Astrocyte of the cerebellum (primary cell): ENCODE measurements at regions not wholly inside any gene's neighbourhood (a gene's known extent, or its start where the extent isn't known, plus 50 kb on each side); places are given as distances from the start of the nearest gene placed in this dataset.

ENCODE experiments used
- DNase-seq: peaks from one replicate; pipeline ENCODE4 v3.0.0-alpha.2; 2011; ENCODE audit warnings: low read depth
- H3K4me3 ChIP-seq: 2 replicates; pipeline ENCODE4 v1.5.1; 2011; ENCODE audit warnings: mild to moderate bottlenecking, low read depth, low read length, moderate library complexity
- in situ Hi-C: cut with HindIII; loops from 2 replicates; pipeline ENCODE4 v1.10.0; 2017; ENCODE audit warnings: low sequenced_read_pairs
- TF ChIP-seq, protein P1 (sequence below): IDR thresholded peaks from 2 replicates; pipeline ENCODE4 v1.5.1; 2012; ENCODE audit warnings: low read length, low read depth, moderate library complexity, mild to moderate bottlenecking; ENCODE audit errors: missing control alignments

DNA sequence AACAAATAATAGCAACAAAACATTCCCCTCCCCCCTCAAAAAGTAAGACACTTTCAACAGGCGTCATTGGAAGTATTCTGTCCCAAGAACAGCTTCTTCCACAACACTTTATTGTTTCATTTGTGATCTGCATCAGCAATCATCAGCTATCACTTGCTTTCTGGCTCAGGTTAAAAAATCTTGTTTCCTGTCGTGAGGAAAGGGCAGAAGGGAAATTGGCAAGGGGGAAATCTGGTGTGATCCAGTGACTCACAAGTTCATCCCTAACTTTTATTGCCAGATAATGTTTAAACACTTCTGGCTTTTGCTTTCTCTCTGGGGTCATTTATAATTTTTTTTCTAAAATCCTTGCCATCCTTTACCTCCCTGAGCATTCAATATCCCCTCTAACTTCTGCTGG lies 247.4 kb upstream of the GIMD1 start:
- no peak overlapping the region for H3K4me3 ChIP-seq
- in situ Hi-C loops: no loop called here
- no peak for DNase-seq
- TF ChIP-seq, protein P1, sequence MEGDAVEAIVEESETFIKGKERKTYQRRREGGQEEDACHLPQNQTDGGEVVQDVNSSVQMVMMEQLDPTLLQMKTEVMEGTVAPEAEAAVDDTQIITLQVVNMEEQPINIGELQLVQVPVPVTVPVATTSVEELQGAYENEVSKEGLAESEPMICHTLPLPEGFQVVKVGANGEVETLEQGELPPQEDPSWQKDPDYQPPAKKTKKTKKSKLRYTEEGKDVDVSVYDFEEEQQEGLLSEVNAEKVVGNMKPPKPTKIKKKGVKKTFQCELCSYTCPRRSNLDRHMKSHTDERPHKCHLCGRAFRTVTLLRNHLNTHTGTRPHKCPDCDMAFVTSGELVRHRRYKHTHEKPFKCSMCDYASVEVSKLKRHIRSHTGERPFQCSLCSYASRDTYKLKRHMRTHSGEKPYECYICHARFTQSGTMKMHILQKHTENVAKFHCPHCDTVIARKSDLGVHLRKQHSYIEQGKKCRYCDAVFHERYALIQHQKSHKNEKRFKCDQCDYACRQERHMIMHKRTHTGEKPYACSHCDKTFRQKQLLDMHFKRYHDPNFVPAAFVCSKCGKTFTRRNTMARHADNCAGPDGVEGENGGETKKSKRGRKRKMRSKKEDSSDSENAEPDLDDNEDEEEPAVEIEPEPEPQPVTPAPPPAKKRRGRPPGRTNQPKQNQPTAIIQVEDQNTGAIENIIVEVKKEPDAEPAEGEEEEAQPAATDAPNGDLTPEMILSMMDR: no peak

DNA sequence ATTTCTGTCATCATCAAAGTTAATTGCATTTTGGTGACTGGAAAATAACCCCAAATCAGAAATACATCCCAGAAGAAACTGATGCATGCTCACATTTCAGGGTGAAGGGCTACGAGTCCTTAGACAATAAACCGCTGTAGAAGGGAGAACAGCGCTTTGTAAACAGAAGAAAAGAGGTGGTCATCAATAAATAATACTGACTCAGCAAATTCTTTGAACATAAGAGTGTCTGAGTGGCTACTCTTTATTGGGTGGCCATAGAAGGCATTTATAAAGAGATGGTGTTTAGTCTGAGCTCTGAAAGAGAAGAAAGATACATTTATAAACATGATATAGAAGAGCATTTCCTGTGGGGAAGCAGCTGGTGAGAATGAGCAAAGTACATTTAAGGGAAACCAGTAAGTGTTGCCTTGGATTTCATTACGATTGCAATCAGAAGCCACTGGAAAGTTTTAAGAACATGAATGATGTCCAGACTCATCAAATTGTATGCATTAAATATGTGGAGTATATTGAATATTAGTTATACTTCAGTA lies 246.9 kb upstream of the GIMD1 start:
- TF ChIP-seq, protein P1: no peak
- in situ Hi-C loops: no loop called here
- DNase-seq: no peak
- no peak overlapping the region for H3K4me3 ChIP-seq

DNA sequence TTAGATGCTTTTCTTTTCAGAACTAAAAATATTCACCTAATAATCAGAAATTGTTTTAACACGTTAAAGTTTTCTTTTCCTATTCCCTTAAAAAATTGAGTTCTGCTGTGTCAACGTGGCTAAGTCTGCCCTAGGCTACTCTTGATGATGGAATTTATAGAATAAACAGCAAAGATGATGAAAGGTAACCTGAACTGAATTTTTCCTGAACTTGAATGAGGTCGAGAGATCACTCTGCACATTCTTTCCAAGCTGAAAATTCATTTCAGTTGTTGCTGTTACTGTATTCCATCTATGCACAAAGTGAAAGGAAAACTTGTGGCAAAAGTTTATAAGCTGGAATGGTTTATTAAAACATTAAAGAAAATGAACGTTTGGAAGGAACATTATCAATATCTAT lies 245.9 kb upstream of the GIMD1 start:
- no peak overlapping the region for H3K4me3 ChIP-seq
- no peak for DNase-seq
- TF ChIP-seq, protein P1: no peak
- in situ Hi-C loops: no loop called here

DNA sequence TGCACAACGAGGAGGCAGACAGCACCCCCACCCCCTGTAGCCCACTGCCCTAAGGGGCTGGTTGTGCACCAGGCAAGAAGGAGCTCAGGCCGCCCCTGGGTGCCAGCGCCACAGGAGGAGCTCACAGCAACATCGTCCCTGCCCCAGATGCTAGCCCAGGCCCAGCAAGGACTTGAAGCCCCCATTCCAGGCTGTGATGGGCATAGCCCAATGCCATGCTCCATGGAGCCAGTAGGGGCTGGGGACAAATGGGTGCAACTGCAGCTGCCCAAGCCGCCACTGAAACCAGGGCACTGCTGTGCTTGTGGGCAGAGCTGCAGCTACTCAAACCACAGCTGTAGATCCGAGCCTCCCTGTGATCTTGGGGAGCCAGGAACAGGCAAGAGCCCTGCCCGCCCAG lies 241.3 kb upstream of the GIMD1 start:
- DNase-seq: no peak
- in situ Hi-C loops: no loop called here
- TF ChIP-seq, protein P1: no peak
- no peak overlapping the region for H3K4me3 ChIP-seq

DNA sequence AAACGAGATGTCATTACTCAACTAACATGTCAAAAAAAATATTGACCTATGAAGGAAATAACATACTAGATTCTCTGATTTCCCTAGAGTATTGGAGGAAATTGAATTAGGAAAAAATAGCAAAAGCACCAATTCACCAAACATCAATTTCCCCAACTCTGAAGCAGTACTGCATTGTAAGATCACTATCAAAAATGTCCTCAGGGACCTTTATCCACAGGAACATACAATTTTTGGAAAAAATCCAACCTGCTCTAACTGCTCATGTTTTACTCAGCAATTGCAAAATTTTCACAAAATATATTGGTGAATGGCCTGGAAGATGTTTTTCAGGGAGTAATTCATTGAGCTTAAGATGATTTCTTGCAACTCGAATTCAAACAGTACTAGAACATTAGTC lies 239.0 kb upstream of the GIMD1 start:
- no peak for DNase-seq
- H3K4me3 ChIP-seq: no peak overlapping the region
- TF ChIP-seq, protein P1: no peak
- in situ Hi-C loops: no loop called here

DNA sequence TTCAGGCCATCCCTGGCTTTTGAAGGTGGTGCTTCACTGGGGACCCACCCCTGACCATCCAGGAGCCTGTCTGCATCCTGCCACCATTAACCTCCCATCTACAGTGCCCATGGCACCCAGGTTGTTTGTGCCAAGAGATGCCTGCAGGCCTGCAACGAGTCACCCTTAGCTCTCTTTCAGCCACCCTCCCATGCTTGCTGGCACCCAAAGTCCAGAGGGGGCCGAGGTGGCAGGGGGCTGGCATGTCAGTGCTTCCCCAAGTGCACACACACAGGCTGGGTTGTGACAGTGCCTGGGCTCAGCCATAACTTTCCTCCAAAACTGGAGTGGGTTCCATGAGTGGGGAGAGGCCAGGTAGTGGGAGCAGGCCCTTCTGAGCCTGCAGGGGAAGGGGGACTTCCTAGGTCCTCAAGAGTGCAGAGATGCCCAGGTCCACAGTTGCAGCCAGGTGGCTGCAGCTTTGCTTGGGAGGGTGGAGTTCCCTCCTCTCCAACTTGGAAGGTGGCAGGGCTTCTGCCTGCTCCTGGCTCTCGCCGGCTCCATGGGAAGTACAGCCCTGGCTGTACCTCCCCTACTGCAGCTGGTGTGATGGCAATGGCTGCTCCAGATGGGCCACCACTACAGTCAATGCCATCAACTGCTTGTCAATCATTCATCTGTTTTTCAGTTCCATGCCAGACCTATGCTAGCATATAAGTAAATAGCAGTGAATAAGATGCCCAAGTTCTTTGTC lies 235.9 kb upstream of the GIMD1 start:
- DNase-seq: no peak
- H3K4me3 ChIP-seq: no peak overlapping the region
- TF ChIP-seq, protein P1: no peak
- in situ Hi-C loops: no loop called here
